Cardiac muscle cell (in vitro differentiated cells and primary cell): ENCODE measurements at regions not wholly inside any gene's neighbourhood (a gene's known extent, or its start where the extent isn't known, plus 50 kb on each side); places are given as distances from the start of the nearest gene placed in this dataset.

ENCODE experiments used
- DNase-seq, 2 donors: peaks; one replicate each; pipeline versions ENCODE4 v3.0.0 to v3.0.0-alpha.2; 2010 to 2017; ENCODE audit warnings: low read depth in 1 of 2, low spot score in 1 of 2
- H3K27ac ChIP-seq: fragments of 200-600 bp; sonication (generic); 2 replicates; pipeline ENCODE4 v1.5.1; 2016
- H3K27me3 ChIP-seq: fragments of 200-600 bp; sonication (generic); 2 replicates; pipeline ENCODE4 v1.6.0; 2016; ENCODE audit warnings: control low read depth
- H3K36me3 ChIP-seq: fragments of 200-600 bp; sonication (generic); 2 replicates; pipeline ENCODE4 v1.5.1; 2016; ENCODE audit warnings: control low read depth
- H3K4me1 ChIP-seq: fragments of 200-600 bp; sonication (generic); 2 replicates; pipeline ENCODE4 v1.8.1; 2017; ENCODE audit warnings: low read depth, mild to moderate bottlenecking, mixed run types
- H3K4me3 ChIP-seq: fragments of 200-600 bp; sonication (generic); 2 replicates; pipeline ENCODE4 v1.5.1; 2016; ENCODE audit warnings: mild to moderate bottlenecking
- H3K9me3 ChIP-seq: fragments of 200-600 bp; sonication (generic); 2 replicates; pipeline ENCODE4 v1.5.1; 2017; ENCODE audit warnings: low read depth, mild to moderate bottlenecking, control low read depth
- CTCF ChIP-seq: IDR thresholded peaks from 2 replicates; pipeline ENCODE4 v1.5.1; 2012; ENCODE audit warnings: low read depth, mild to moderate bottlenecking, low read length

- Histone ChIP-seq H3K4me3 (no peak overlapping the region), H3K9me3 (no peaks in the 10 kb centered on the region), H3K4me1 (no peaks in the 10 kb centered on the region), H3K27ac (no peak overlapping the region), H3K36me3 (no peaks in the 10 kb centered on the region), H3K27me3 (no peaks in the 10 kb centered on the region)
- DNase-seq, result no peak
- TF ChIP-seq CTCF, result no peak
Measured at GRCh38 chr2:103743195-103743594, 981.4 kb downstream of the TMEM182 start.

GRCh38 chr2:103754530-103754929, 992.7 kb downstream of the TMEM182 start:
- H3K4me1 ChIP-seq, result no peaks in the 10 kb centered on the region
- no peak overlapping the region for H3K27ac ChIP-seq
- no peak overlapping the region for H3K4me3 ChIP-seq
- no peaks in the 10 kb centered on the region for H3K9me3 ChIP-seq
- no peak for TF ChIP-seq CTCF
- H3K27me3 ChIP-seq, result no peaks in the 10 kb centered on the region
- DNase-seq, result no peak
- no peaks in the 10 kb centered on the region for H3K36me3 ChIP-seq

GRCh38 chr2:103773884-103774283, 1012.1 kb downstream of the TMEM182 start:
- no peak for TF ChIP-seq CTCF
- H3K27ac ChIP-seq, result no peak overlapping the region
- no peaks in the 10 kb centered on the region for H3K4me1 ChIP-seq
- no peak overlapping the region for H3K4me3 ChIP-seq
- no peaks in the 10 kb centered on the region for H3K36me3 ChIP-seq
- no peaks in the 10 kb centered on the region for H3K9me3 ChIP-seq
- no peak for DNase-seq
- H3K27me3 ChIP-seq, result no peaks in the 10 kb centered on the region

- Histone ChIP-seq H3K27ac (no peak overlapping the region), H3K4me1 (no peaks in the 10 kb centered on the region), H3K4me3 (no peak overlapping the region), H3K27me3 (no peaks in the 10 kb centered on the region), H3K36me3 (no peaks in the 10 kb centered on the region), H3K9me3 (no peaks in the 10 kb centered on the region)
- TF ChIP-seq CTCF, result no peak
- no peak for DNase-seq
Measured at GRCh38 chr2:103780088-103780702, 1018.4 kb downstream of the TMEM182 start.

GRCh38 chr2:103781313-103781712, 1019.5 kb downstream of the TMEM182 start:
- H3K4me1 ChIP-seq, result no peaks in the 10 kb centered on the region
- TF ChIP-seq CTCF, result no peak
- no peak overlapping the region for H3K4me3 ChIP-seq
- no peak for DNase-seq
- no peak overlapping the region for H3K27ac ChIP-seq
- H3K36me3 ChIP-seq, result no peaks in the 10 kb centered on the region
- no peaks in the 10 kb centered on the region for H3K27me3 ChIP-seq
- no peaks in the 10 kb centered on the region for H3K9me3 ChIP-seq

- no peaks in the 10 kb centered on the region for H3K4me1 ChIP-seq
- H3K27me3 ChIP-seq, result no peaks in the 10 kb centered on the region
- no peak for TF ChIP-seq CTCF
- no peak overlapping the region for H3K4me3 ChIP-seq
- no peak overlapping the region for H3K27ac ChIP-seq
- DNase-seq, result no peak
- H3K9me3 ChIP-seq, result no peaks in the 10 kb centered on the region
- H3K36me3 ChIP-seq, result no peaks in the 10 kb centered on the region
Measured at GRCh38 chr2:103784261-103784660, 1022.4 kb downstream of the TMEM182 start.
